ENCODE measurements at regions not wholly inside any gene's neighbourhood (a gene's known extent, or its start where the extent isn't known, plus 50 kb on each side); places are given as distances from the start of the nearest gene placed in this dataset.

DNA sequence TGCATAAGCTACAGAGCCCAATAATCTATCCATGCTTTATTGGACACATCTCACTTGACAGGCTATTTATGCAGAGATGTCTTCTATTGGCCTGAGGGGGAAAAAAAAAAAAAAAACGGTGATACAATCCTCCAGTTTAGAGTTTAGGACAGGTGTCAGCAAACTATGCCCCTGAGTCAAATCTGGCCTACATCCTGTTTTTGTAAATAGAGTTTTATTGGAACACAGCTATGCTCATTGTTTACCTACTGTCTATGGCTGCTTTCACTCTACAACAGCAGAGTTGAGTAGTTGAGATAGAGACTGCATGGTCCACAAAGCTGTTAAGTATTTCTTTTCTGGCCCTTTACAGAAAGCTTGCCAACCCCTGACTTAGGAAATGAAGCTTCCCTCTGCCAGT, 403.1 kb downstream of the C12orf75 start:
- no peaks in the 10 kb centered on the region for H3K4me1 ChIP-seq (ENCODE audit: control insufficient read depth in 1 of 2, insufficient read depth in 1 of 2, low read depth in 1 of 2, low read length in 1 of 2)
- H3K4me3 ChIP-seq (ENCODE audit: low read depth in 1 of 2, low read length in 1 of 2): no peak overlapping the region
- no peaks in the 10 kb centered on the region for H3K36me3 ChIP-seq
- H3K27me3 ChIP-seq: no peaks in the 10 kb centered on the region
- no peak overlapping the region for H3K27ac ChIP-seq
- H3K9me3 ChIP-seq: no peaks in the 10 kb centered on the region
- TF ChIP-seq, protein P1, sequence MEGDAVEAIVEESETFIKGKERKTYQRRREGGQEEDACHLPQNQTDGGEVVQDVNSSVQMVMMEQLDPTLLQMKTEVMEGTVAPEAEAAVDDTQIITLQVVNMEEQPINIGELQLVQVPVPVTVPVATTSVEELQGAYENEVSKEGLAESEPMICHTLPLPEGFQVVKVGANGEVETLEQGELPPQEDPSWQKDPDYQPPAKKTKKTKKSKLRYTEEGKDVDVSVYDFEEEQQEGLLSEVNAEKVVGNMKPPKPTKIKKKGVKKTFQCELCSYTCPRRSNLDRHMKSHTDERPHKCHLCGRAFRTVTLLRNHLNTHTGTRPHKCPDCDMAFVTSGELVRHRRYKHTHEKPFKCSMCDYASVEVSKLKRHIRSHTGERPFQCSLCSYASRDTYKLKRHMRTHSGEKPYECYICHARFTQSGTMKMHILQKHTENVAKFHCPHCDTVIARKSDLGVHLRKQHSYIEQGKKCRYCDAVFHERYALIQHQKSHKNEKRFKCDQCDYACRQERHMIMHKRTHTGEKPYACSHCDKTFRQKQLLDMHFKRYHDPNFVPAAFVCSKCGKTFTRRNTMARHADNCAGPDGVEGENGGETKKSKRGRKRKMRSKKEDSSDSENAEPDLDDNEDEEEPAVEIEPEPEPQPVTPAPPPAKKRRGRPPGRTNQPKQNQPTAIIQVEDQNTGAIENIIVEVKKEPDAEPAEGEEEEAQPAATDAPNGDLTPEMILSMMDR (IDR thresholded peaks at IDR 0.05): no peak

- Histone ChIP-seq H3K27ac (no peak overlapping the region), H3K4me1 (ENCODE audit: control insufficient read depth in 1 of 2, insufficient read depth in 1 of 2, low read depth in 1 of 2, low read length in 1 of 2) (no peaks in the 10 kb centered on the region), H3K4me3 (ENCODE audit: low read depth in 1 of 2, low read length in 1 of 2) (no peak overlapping the region), H3K36me3 (no peaks in the 10 kb centered on the region), H3K9me3 (no peaks in the 10 kb centered on the region), H3K27me3 (no peaks in the 10 kb centered on the region)
- TF ChIP-seq, protein P1 (IDR thresholded peaks at IDR 0.05): no peak
These were observed 402.3 kb downstream of the NUAK1 start for GRCh38 chr12:105736498-105736897.

- H3K4me1 ChIP-seq (ENCODE audit: control insufficient read depth in 1 of 2, insufficient read depth in 1 of 2, low read depth in 1 of 2, low read length in 1 of 2): no peaks in the 10 kb centered on the region
- TF ChIP-seq, protein P1 (IDR thresholded peaks at IDR 0.05): no peak
These were observed 400.7 kb downstream of the NUAK1 start for GRCh38 chr12:105738051-105738450.

DNA sequence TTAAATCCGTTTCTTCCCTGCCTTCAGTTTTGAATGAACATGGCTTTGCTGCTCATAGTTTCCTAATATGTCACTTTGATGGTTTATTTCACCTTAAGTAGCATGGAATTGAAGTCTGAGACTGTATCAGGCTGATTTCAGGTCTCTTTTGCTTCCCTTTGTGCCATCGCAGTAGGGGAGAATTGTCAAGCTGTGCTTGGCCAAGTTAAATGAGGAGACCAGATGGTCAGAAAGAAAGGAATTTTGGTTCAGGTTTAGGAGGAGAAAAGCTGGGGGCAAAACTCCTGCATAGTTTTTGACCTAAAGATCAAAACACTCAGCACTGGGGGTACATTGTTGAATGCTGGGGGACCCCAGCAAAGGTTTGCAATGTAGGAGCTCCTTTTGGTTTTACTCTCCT, 398.4 kb downstream of the NUAK1 start:
- H3K4me3 ChIP-seq (ENCODE audit: low read depth in 1 of 2, low read length in 1 of 2): no peak overlapping the region
- H3K36me3 ChIP-seq: no peaks in the 10 kb centered on the region
- no peaks in the 10 kb centered on the region for H3K9me3 ChIP-seq
- H3K4me1 ChIP-seq (ENCODE audit: control insufficient read depth in 1 of 2, insufficient read depth in 1 of 2, low read depth in 1 of 2, low read length in 1 of 2): no peaks in the 10 kb centered on the region
- no peak overlapping the region for H3K27ac ChIP-seq
- H3K27me3 ChIP-seq: no peaks in the 10 kb centered on the region
- TF ChIP-seq, protein P1 (IDR thresholded peaks at IDR 0.05): no peak

More at GRCh38 chr12:105738051-105738450, 400.7 kb downstream of the NUAK1 start:
- Histone ChIP-seq H3K27me3 (no peaks in the 10 kb centered on the region), H3K9me3 (no peaks in the 10 kb centered on the region), H3K4me3 (ENCODE audit: low read depth in 1 of 2, low read length in 1 of 2) (no peak overlapping the region), H3K27ac (no peak overlapping the region), H3K36me3 (no peaks in the 10 kb centered on the region)

- no peak overlapping the region for H3K27ac ChIP-seq
These were observed 397.6 kb downstream of the NUAK1 start for GRCh38 chr12:105740970-105741725.

More at GRCh38 chr12:105740970-105741725, 397.6 kb downstream of the NUAK1 start:
- Histone ChIP-seq H3K27me3 (no peaks in the 10 kb centered on the region), H3K36me3 (no peaks in the 10 kb centered on the region), H3K4me3 (ENCODE audit: low read depth in 1 of 2, low read length in 1 of 2) (no peak overlapping the region), H3K4me1 (ENCODE audit: control insufficient read depth in 1 of 2, insufficient read depth in 1 of 2, low read depth in 1 of 2, low read length in 1 of 2) (no peaks in the 10 kb centered on the region), H3K9me3 (no peaks in the 10 kb centered on the region)
- TF ChIP-seq, protein P1 (IDR thresholded peaks at IDR 0.05): no peak

Data from neutrophil (primary cell).